SK-N-SH (cell line): ENCODE measurements at regions not wholly inside any gene's neighbourhood (a gene's known extent, or its start where the extent isn't known, plus 50 kb on each side); places are given as distances from the start of the nearest gene placed in this dataset.

ENCODE experiments used
- EZH2phosphoT487 ChIP-seq: fragments of 200-600 bp; sonication (generic); IDR thresholded peaks from 2 replicates; pipeline ENCODE4 v1.6.1; 2017; ENCODE audit warnings: low read depth, mixed run types, mild to moderate bottlenecking, antibody characterized with exemption, moderate library complexity, borderline replicate concordance
- POLR2AphosphoS5 ChIP-seq: IDR thresholded peaks from 2 replicates; pipeline ENCODE4 v1.6.1; 2012; ENCODE audit warnings: low read depth, low read length
- TF ChIP-seq, protein P1 (sequence below): fragments of 200-600 bp; sonication (generic); IDR thresholded peaks from 2 replicates; pipeline ENCODE4 v1.6.1; 2017; ENCODE audit warnings: antibody characterized with exemption, mild to moderate bottlenecking, moderate library complexity
- TF ChIP-seq, protein P2 (sequence below): IDR thresholded peaks from 2 replicates; pipeline ENCODE4 v1.4.0; 2012; ENCODE audit warnings: low read depth, borderline replicate concordance

DNA sequence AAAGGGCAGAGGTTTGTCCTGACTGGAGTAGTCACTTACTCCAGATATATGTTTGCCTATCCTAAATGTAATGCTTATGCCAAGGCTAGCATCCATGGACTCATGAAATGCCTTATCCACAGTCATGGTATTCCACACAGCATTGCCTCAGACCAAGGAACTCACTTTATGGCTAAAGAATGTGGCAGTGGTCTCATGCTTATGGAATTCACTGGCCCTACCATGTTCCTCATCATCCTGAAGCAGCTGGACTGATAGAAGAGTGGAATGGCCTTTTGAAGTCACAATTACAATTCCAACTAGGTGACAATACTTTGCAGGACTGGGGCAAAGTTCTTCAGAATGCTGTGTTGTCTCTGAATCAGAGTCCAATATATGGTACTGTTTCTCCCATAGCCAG lies 1014.8 kb downstream of the RAPGEF2 start:
- TF ChIP-seq, protein P1, sequence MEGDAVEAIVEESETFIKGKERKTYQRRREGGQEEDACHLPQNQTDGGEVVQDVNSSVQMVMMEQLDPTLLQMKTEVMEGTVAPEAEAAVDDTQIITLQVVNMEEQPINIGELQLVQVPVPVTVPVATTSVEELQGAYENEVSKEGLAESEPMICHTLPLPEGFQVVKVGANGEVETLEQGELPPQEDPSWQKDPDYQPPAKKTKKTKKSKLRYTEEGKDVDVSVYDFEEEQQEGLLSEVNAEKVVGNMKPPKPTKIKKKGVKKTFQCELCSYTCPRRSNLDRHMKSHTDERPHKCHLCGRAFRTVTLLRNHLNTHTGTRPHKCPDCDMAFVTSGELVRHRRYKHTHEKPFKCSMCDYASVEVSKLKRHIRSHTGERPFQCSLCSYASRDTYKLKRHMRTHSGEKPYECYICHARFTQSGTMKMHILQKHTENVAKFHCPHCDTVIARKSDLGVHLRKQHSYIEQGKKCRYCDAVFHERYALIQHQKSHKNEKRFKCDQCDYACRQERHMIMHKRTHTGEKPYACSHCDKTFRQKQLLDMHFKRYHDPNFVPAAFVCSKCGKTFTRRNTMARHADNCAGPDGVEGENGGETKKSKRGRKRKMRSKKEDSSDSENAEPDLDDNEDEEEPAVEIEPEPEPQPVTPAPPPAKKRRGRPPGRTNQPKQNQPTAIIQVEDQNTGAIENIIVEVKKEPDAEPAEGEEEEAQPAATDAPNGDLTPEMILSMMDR: no peak
- TF ChIP-seq, protein P2, sequence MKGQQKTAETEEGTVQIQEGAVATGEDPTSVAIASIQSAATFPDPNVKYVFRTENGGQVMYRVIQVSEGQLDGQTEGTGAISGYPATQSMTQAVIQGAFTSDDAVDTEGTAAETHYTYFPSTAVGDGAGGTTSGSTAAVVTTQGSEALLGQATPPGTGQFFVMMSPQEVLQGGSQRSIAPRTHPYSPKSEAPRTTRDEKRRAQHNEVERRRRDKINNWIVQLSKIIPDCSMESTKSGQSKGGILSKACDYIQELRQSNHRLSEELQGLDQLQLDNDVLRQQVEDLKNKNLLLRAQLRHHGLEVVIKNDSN: no peak
- TF ChIP-seq POLR2AphosphoS5 (no peak), EZH2phosphoT487 (no peak)
